ENCODE measurements at regions not wholly inside any gene's neighbourhood (a gene's known extent, or its start where the extent isn't known, plus 50 kb on each side); places are given as distances from the start of the nearest gene placed in this dataset.

DNA sequence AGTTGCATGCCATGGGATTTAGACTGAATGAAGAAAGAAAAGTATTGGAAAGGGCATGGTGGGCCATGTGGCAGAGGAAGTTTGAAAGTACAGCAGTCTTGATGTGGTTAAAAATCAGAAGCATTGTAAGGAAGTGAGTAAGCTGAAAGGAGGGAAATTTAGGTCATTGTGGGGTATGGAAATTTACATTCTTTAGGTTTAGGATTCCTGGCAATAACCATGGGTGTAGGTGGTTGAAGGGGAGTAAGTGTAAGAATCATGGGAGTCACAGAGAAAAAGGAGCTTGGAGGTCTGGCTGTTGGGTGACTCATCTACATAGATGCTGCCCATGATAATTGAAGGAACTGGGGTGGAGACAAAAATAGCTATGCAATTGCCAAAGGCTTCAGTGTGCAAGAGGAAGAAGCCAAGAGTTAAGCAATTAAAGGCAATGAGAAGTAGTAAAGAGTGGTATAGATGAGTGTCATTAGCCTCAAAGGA is 243.8 kb upstream of the LDB2 start:
- TF ChIP-seq, protein P1, sequence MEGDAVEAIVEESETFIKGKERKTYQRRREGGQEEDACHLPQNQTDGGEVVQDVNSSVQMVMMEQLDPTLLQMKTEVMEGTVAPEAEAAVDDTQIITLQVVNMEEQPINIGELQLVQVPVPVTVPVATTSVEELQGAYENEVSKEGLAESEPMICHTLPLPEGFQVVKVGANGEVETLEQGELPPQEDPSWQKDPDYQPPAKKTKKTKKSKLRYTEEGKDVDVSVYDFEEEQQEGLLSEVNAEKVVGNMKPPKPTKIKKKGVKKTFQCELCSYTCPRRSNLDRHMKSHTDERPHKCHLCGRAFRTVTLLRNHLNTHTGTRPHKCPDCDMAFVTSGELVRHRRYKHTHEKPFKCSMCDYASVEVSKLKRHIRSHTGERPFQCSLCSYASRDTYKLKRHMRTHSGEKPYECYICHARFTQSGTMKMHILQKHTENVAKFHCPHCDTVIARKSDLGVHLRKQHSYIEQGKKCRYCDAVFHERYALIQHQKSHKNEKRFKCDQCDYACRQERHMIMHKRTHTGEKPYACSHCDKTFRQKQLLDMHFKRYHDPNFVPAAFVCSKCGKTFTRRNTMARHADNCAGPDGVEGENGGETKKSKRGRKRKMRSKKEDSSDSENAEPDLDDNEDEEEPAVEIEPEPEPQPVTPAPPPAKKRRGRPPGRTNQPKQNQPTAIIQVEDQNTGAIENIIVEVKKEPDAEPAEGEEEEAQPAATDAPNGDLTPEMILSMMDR (IDR thresholded peaks at IDR 0.05): no peak
- TF ChIP-seq POLR2AphosphoS5 (IDR thresholded peaks at IDR 0.05): no peak

Data from suprapubic skin (tissue), 3 donors.